Esophagus muscularis mucosa (tissue), 4 donors: ENCODE measurements at regions not wholly inside any gene's neighbourhood (a gene's known extent, or its start where the extent isn't known, plus 50 kb on each side); places are given as distances from the start of the nearest gene placed in this dataset.

Experiments used
- DNase-seq: peaks from one replicate; pipeline ENCODE4 v3.0.0-alpha.2; 2017; ENCODE audit errors: extremely low spot score
- H3K27ac ChIP-seq, 4 donors: fragments of 200-600 bp; sonication (generic); replicated peaks in 1 of 4; 1 replicate in 3 of 4; 2 replicates in 1 of 4; pipeline ENCODE4 v1.5.1; 2016 to 2019; ENCODE audit warnings: mild to moderate bottlenecking in 1 of 4
- H3K27me3 ChIP-seq, 4 donors: fragments of 200-600 bp; sonication (generic); one replicate each; pipeline versions ENCODE4 v1.5.1 to v1.6.0; 2016 to 2019
- H3K36me3 ChIP-seq, 4 donors: fragments of 200-600 bp; sonication (generic); one replicate each; pipeline ENCODE4 v1.5.1; 2016 to 2019
- H3K4me1 ChIP-seq, 4 donors: fragments of 200-600 bp; sonication (generic); one replicate each; pipeline ENCODE4 v1.5.1; 2016 to 2019
- H3K4me3 ChIP-seq, 4 donors: fragments of 200-600 bp; sonication (generic); 1 replicate in 2 of 4; 2 replicates in 2 of 4; pipeline ENCODE4 v1.5.1; 2016 to 2019; ENCODE audit warnings: mild to moderate bottlenecking in 4 of 4, moderate library complexity in 1 of 4
- H3K9me3 ChIP-seq, 4 donors: fragments of 200-600 bp; sonication (generic); 1 replicate in 3 of 4; 2 replicates in 1 of 4; pipeline ENCODE4 v1.5.1; 2016 to 2019
- CTCF ChIP-seq, 3 experiments: fragments of 200-600 bp in 2 of 3; fragments of 450-650 bp in 1 of 3; sonication (generic) in 2 of 3; IDR thresholded peaks; one replicate each; pipeline ENCODE4 v1.5.1; 2017 to 2019; ENCODE audit warnings: antibody characterized with exemption in 3 of 3, mild to moderate bottlenecking in 2 of 3, moderate library complexity in 1 of 3
- EP300 ChIP-seq: sonication (generic); formaldehyde crosslinking; IDR thresholded peaks from one replicate; pipeline ENCODE4 v1.6.1; 2017; ENCODE audit warnings: antibody characterized with exemption
- POLR2A ChIP-seq: fragments of 450-650 bp; IDR thresholded peaks from one replicate; pipeline ENCODE4 v1.6.1; 2017; ENCODE audit warnings: antibody characterized with exemption, moderate library complexity, mild to moderate bottlenecking, low read depth
- POLR2AphosphoS5 ChIP-seq, 2 donors: sonication (generic); formaldehyde crosslinking; IDR thresholded peaks; one replicate each; pipeline ENCODE4 v1.6.1; 2017; ENCODE audit warnings: antibody characterized with exemption in 2 of 2
- WGBS: methylation state at CpG from one replicate; pipeline ENCODE4 v1.1.5; 2018; 5-methylcytosine and 5-hydroxymethylcytosine counted together
- intact Hi-C: fragments of 100-400 bp; cut with DNase I; formaldehyde crosslinking; loops from one replicate; pipeline ENCODE4 v1.15.1; 2023

- no peak for TF ChIP-seq POLR2AphosphoS5 (IDR thresholded peaks at IDR 0.05)
- Histone ChIP-seq H3K27me3 (no peaks in the 10 kb centered on the region), H3K4me3 (no peak overlapping the region), H3K27ac (no peak overlapping the region), H3K4me1 (no peaks in the 10 kb centered on the region), H3K36me3 (no peaks in the 10 kb centered on the region), H3K9me3 (peaks cover 0 to 8% (median 3%) of the 10 kb centered on the region in 4 donors)
- DNase-seq, result no peak
- intact Hi-C loops, result no loop called here
Observed at GRCh38 chr13:37187621-37188020, 82.2 kb upstream of the CSNK1A1L start.

DNA sequence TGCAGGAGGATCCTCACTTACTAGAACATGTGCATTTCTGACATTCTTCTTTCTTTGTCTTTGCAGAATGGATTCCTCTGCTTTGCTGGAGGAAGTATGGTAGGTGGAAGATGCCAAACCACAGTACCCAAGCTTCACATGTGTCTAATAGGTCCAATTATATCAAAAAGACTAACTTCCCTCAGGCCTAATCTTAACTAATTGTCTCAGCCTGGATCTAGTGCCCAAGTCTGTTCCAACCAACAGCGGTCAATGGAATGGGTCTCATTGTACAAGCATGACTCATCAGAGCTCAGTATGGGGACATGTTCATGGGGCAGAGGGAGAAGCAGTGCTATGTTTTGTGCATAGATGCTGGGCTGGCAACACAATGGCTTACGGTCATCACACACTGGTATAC lies 81.6 kb upstream of the CSNK1A1L start:
- WGBS, result 100% methylated on average over 2 of the region's 2 CpGs
- intact Hi-C loops, result no loop called here
- Histone ChIP-seq H3K4me1 (no peaks in the 10 kb centered on the region), H3K4me3 (no peak overlapping the region), H3K27me3 (no peaks in the 10 kb centered on the region), H3K27ac (no peak overlapping the region), H3K36me3 (no peaks in the 10 kb centered on the region), H3K9me3 (peaks cover 0 to 8% (median 3%) of the 10 kb centered on the region in 4 donors)
- TF ChIP-seq EP300, result no peak
- TF ChIP-seq CTCF (IDR thresholded peaks at IDR 0.05), result no peak
- no peak for TF ChIP-seq POLR2AphosphoS5 (IDR thresholded peaks at IDR 0.05)
- no peak for TF ChIP-seq POLR2A
- DNase-seq, result no peak

- Histone ChIP-seq H3K27me3 (no peaks in the 10 kb centered on the region), H3K9me3 (peaks cover 0 to 5% (median 0%) of the 10 kb centered on the region in 4 donors), H3K27ac (no peak overlapping the region), H3K36me3 (no peaks in the 10 kb centered on the region), H3K4me1 (no peaks in the 10 kb centered on the region), H3K4me3 (no peak overlapping the region)
- no peak for TF ChIP-seq CTCF (IDR thresholded peaks at IDR 0.05)
- TF ChIP-seq POLR2A, result no peak
- TF ChIP-seq POLR2AphosphoS5 (IDR thresholded peaks at IDR 0.05), result no peak
- no peak for TF ChIP-seq EP300
- intact Hi-C loops, result no loop called here
- DNase-seq, result no peak
Observed at GRCh38 chr13:37181620-37182019, 76.2 kb upstream of the CSNK1A1L start.

- no peaks in the 10 kb centered on the region for H3K27me3 ChIP-seq
- TF ChIP-seq POLR2A, result no peak
- H3K36me3 ChIP-seq, result no peaks in the 10 kb centered on the region
- intact Hi-C loops, result no loop called here
- no peak for DNase-seq
- H3K4me3 ChIP-seq, result no peak overlapping the region
- H3K9me3 ChIP-seq, result peaks cover 0 to 5% (median 0%) of the 10 kb centered on the region in 4 donors
- H3K27ac ChIP-seq, result no peak overlapping the region
- no peaks in the 10 kb centered on the region for H3K4me1 ChIP-seq
- WGBS, result 69% methylated on average over 4 of the region's 4 CpGs
Observed at GRCh38 chr13:37179645-37180044, 74.2 kb upstream of the CSNK1A1L start.

GRCh38 chr13:37177125-37177524 lies 71.7 kb upstream of the CSNK1A1L start:
- TF ChIP-seq POLR2A, result no peak
- no peak for TF ChIP-seq EP300
- TF ChIP-seq CTCF (IDR thresholded peaks at IDR 0.05), result no peak
- no peak for TF ChIP-seq POLR2AphosphoS5 (IDR thresholded peaks at IDR 0.05)
- Histone ChIP-seq H3K27me3 (no peaks in the 10 kb centered on the region), H3K4me3 (no peak overlapping the region), H3K4me1 (no peaks in the 10 kb centered on the region), H3K36me3 (no peaks in the 10 kb centered on the region), H3K27ac (no peak overlapping the region), H3K9me3 (no peaks in the 10 kb centered on the region)
- no peak for DNase-seq
- 85% methylated on average over 3 of the region's 3 CpGs for WGBS
- intact Hi-C loops, result no loop called here

GRCh38 chr13:37175996-37176395 lies 70.5 kb upstream of the CSNK1A1L start:
- Histone ChIP-seq H3K4me3 (no peak overlapping the region), H3K9me3 (no peaks in the 10 kb centered on the region), H3K36me3 (no peaks in the 10 kb centered on the region), H3K27ac (no peak overlapping the region), H3K4me1 (no peaks in the 10 kb centered on the region), H3K27me3 (no peaks in the 10 kb centered on the region)
- DNase-seq, result no peak
- intact Hi-C loops, result no loop called here
- 62% methylated on average over 2 of the region's 2 CpGs for WGBS
- no peak for TF ChIP-seq POLR2A
- no peak for TF ChIP-seq POLR2AphosphoS5 (IDR thresholded peaks at IDR 0.05)
- no peak for TF ChIP-seq CTCF (IDR thresholded peaks at IDR 0.05)
- no peak for TF ChIP-seq EP300
